ENCODE measurements at regions not wholly inside any gene's neighbourhood (a gene's known extent, or its start where the extent isn't known, plus 50 kb on each side); places are given as distances from the start of the nearest gene placed in this dataset.

GRCh38 chr1:30043731-30044408, 679.5 kb downstream of the MATN1 start:
- H3K4me1 ChIP-seq (ENCODE audit: control insufficient read depth in 4 of 4, insufficient read depth in 4 of 4, low read length in 3 of 4) = peaks cover 0 to 4% (median 0%) of the 10 kb centered on the region in 4 donors
- 87% methylated on average over 1 of the region's 1 CpG for WGBS
- H3K9me3 ChIP-seq (ENCODE audit: control insufficient read depth in 4 of 4, low read length in 3 of 4) = peaks cover 0 to 3% (median 0%) of the 10 kb centered on the region in 4 donors
- no peak overlapping the region for H3K27ac ChIP-seq (ENCODE audit: low read depth in 1 of 2, low read length in 2 of 2)
- no peaks in the 10 kb centered on the region for H3K27me3 ChIP-seq (ENCODE audit: control insufficient read depth in 4 of 4, insufficient read depth in 4 of 4, low read length in 3 of 4)
- H3K9ac ChIP-seq (ENCODE audit: low read depth in 1 of 2, low read length in 2 of 2) = no peak overlapping the region
- peak; percentile 29 for DNase-seq (ENCODE audit: low spot score)
- no peak overlapping the region for H3K4me3 ChIP-seq (ENCODE audit: low read depth in 1 of 3, low read length in 3 of 3)
- H3K36me3 ChIP-seq (ENCODE audit: control insufficient read depth in 4 of 4, insufficient read depth in 3 of 4, low read depth in 1 of 4, low read length in 3 of 4) = no peaks in the 10 kb centered on the region
- TF ChIP-seq RXRA (IDR thresholded peaks at IDR 0.05) (no peak), RAD21 (IDR thresholded peaks at IDR 0.05) (no peak), GABPA (IDR thresholded peaks at IDR 0.05 in 1 of 2, conservative IDR thresholded peaks at IDR 0.05 in 1 of 2) (no peak), SP1 (IDR thresholded peaks at IDR 0.05) (no peak), FOXA1 (IDR thresholded peaks at IDR 0.05) (no peak), NR2F2 (IDR thresholded peaks at IDR 0.05) (no peak), EGR1 (IDR thresholded peaks at IDR 0.05; ENCODE audit: low read depth in 2 of 2) (no peak)

DNA sequence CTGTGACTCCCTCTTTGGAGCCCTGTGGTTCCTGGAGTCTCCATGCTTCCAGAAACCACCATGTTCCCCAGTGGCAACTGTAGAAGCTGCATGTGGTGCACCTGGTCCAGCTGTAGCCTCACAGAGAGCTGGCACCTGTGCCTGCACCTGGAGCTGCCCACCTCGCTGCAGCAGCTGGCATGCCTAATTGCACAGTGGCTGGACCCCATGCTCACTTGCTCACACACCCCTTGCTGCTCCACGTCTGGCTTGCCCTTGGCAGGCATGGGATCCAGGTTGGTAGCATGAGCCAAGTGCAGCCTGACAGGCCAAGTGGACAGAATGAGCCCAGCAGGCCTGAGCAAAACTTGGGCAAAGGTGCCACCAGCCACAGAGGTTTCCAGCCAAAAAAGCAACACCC, 680.1 kb downstream of the MATN1 start:
- peaks cover 0 to 4% (median 0%) of the 10 kb centered on the region in 4 donors for H3K4me1 ChIP-seq (ENCODE audit: control insufficient read depth in 4 of 4, insufficient read depth in 4 of 4, low read length in 3 of 4)
- DNase-seq (ENCODE audit: low spot score) = peak; percentile 12
- H3K9me3 ChIP-seq (ENCODE audit: control insufficient read depth in 4 of 4, low read length in 3 of 4) = peaks cover 0 to 3% (median 0%) of the 10 kb centered on the region in 4 donors
- TF ChIP-seq, protein P1, sequence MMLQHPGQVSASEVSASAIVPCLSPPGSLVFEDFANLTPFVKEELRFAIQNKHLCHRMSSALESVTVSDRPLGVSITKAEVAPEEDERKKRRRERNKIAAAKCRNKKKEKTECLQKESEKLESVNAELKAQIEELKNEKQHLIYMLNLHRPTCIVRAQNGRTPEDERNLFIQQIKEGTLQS (IDR thresholded peaks at IDR 0.05) = no peak
- no peak for TF ChIP-seq FOXA1 (IDR thresholded peaks at IDR 0.05)
- TF ChIP-seq EGR1 (IDR thresholded peaks at IDR 0.05; ENCODE audit: low read depth in 2 of 2) = no peak
- no peak for TF ChIP-seq GABPA (IDR thresholded peaks at IDR 0.05 in 1 of 2, conservative IDR thresholded peaks at IDR 0.05 in 1 of 2)
- no peak for TF ChIP-seq FOXA2 (IDR thresholded peaks at IDR 0.05)
- TF ChIP-seq YY1 (IDR thresholded peaks at IDR 0.05) = no peak
- TF ChIP-seq RAD21 (IDR thresholded peaks at IDR 0.05) = no peak
- TF ChIP-seq, protein P2, sequence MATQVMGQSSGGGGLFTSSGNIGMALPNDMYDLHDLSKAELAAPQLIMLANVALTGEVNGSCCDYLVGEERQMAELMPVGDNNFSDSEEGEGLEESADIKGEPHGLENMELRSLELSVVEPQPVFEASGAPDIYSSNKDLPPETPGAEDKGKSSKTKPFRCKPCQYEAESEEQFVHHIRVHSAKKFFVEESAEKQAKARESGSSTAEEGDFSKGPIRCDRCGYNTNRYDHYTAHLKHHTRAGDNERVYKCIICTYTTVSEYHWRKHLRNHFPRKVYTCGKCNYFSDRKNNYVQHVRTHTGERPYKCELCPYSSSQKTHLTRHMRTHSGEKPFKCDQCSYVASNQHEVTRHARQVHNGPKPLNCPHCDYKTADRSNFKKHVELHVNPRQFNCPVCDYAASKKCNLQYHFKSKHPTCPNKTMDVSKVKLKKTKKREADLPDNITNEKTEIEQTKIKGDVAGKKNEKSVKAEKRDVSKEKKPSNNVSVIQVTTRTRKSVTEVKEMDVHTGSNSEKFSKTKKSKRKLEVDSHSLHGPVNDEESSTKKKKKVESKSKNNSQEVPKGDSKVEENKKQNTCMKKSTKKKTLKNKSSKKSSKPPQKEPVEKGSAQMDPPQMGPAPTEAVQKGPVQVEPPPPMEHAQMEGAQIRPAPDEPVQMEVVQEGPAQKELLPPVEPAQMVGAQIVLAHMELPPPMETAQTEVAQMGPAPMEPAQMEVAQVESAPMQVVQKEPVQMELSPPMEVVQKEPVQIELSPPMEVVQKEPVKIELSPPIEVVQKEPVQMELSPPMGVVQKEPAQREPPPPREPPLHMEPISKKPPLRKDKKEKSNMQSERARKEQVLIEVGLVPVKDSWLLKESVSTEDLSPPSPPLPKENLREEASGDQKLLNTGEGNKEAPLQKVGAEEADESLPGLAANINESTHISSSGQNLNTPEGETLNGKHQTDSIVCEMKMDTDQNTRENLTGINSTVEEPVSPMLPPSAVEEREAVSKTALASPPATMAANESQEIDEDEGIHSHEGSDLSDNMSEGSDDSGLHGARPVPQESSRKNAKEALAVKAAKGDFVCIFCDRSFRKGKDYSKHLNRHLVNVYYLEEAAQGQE (IDR thresholded peaks at IDR 0.05) = no peak
- no peak for TF ChIP-seq RXRA (IDR thresholded peaks at IDR 0.05)
- H3K27ac ChIP-seq (ENCODE audit: low read depth in 1 of 2, low read length in 2 of 2) = no peak overlapping the region
- H3K27me3 ChIP-seq (ENCODE audit: control insufficient read depth in 4 of 4, insufficient read depth in 4 of 4, low read length in 3 of 4) = no peaks in the 10 kb centered on the region
- no peak overlapping the region for H3K9ac ChIP-seq (ENCODE audit: low read depth in 1 of 2, low read length in 2 of 2)
- no peaks in the 10 kb centered on the region for H3K36me3 ChIP-seq (ENCODE audit: control insufficient read depth in 4 of 4, insufficient read depth in 3 of 4, low read depth in 1 of 4, low read length in 3 of 4)
- H3K4me3 ChIP-seq (ENCODE audit: low read depth in 1 of 3, low read length in 3 of 3) = no peak overlapping the region
- WGBS = 79% methylated on average over 2 of the region's 2 CpGs

DNA sequence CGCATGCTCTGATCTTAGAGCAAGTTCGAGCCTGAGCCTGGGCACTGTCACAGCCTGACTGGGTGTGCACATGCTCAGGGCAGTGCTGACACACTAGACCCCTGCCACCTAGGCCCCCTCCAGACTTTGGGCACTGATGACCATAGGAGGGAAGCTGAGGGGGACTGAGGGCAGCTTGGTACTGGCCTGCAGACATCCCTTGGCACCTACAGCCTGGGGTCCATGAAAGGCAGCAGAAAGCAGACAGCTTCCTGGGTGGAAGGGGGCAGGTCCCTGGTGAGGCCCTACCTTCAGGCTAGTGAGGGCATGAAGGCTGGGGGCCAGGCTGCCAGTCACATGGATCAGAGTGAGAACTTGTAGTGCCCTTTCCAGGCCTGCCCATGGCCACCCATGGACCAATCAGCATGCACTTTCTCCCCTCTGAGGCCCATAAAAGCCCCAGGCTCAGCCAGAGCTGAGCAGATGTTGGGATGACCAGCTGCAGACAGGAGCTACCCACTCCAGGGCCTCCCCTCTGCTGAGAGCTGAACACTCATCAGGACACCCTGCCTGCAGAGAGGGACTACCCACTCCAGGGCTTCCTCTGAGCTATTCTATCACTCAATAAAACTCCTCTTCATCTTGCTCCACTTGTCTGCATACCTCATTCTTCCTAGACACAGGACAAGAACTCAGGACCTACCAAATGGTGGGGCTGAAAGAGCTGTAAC, 680.8 kb downstream of the MATN1 start:
- WGBS = 93% methylated on average over 2 of the region's 2 CpGs
- peak; percentile 16 for DNase-seq (ENCODE audit: low spot score)
- H3K27ac ChIP-seq (ENCODE audit: low read depth in 1 of 2, low read length in 2 of 2) = no peak overlapping the region
- H3K4me3 ChIP-seq (ENCODE audit: low read depth in 1 of 3, low read length in 3 of 3) = no peak overlapping the region
- H3K4me1 ChIP-seq (ENCODE audit: control insufficient read depth in 4 of 4, insufficient read depth in 4 of 4, low read length in 3 of 4) = peaks cover 0 to 4% (median 0%) of the 10 kb centered on the region in 4 donors
- peaks cover 0 to 3% (median 0%) of the 10 kb centered on the region in 4 donors for H3K9me3 ChIP-seq (ENCODE audit: control insufficient read depth in 4 of 4, low read length in 3 of 4)
- H3K27me3 ChIP-seq (ENCODE audit: control insufficient read depth in 4 of 4, insufficient read depth in 4 of 4, low read length in 3 of 4) = no peaks in the 10 kb centered on the region
- H3K9ac ChIP-seq (ENCODE audit: low read depth in 1 of 2, low read length in 2 of 2) = no peak overlapping the region
- H3K36me3 ChIP-seq (ENCODE audit: control insufficient read depth in 4 of 4, insufficient read depth in 3 of 4, low read depth in 1 of 4, low read length in 3 of 4) = no peaks in the 10 kb centered on the region
- TF ChIP-seq GABPA (IDR thresholded peaks at IDR 0.05 in 1 of 2, conservative IDR thresholded peaks at IDR 0.05 in 1 of 2) = no peak
- TF ChIP-seq CTCF (IDR thresholded peaks at IDR 0.05; ENCODE audit: low read depth, low read length, missing input control) = no peak
- TF ChIP-seq RAD21 (IDR thresholded peaks at IDR 0.05) = no peak
- TF ChIP-seq, protein P2 (IDR thresholded peaks at IDR 0.05) = no peak
- no peak for TF ChIP-seq YY1 (IDR thresholded peaks at IDR 0.05)
- TF ChIP-seq, protein P3, sequence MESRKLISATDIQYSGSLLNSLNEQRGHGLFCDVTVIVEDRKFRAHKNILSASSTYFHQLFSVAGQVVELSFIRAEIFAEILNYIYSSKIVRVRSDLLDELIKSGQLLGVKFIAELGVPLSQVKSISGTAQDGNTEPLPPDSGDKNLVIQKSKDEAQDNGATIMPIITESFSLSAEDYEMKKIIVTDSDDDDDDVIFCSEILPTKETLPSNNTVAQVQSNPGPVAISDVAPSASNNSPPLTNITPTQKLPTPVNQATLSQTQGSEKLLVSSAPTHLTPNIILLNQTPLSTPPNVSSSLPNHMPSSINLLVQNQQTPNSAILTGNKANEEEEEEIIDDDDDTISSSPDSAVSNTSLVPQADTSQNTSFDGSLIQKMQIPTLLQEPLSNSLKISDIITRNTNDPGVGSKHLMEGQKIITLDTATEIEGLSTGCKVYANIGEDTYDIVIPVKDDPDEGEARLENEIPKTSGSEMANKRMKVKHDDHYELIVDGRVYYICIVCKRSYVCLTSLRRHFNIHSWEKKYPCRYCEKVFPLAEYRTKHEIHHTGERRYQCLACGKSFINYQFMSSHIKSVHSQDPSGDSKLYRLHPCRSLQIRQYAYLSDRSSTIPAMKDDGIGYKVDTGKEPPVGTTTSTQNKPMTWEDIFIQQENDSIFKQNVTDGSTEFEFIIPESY (IDR thresholded peaks at IDR 0.05) = no peak
